ACHN (cell line): ENCODE measurements at regions not wholly inside any gene's neighbourhood (a gene's known extent, or its start where the extent isn't known, plus 50 kb on each side); places are given as distances from the start of the nearest gene placed in this dataset.
"Not testable (repeated sequence)": the region's sequence is repeated elsewhere in the genome, so short reads cannot be mapped to it uniquely, and the experiment has no call there.

ENCODE experiments used
- DNase-seq: peaks from one replicate; pipeline ENCODE4 v3.0.0-alpha.2; 2015
- in situ Hi-C: cut with HindIII; loops from 2 replicates; pipeline ENCODE4 v1.10.0; 2017; ENCODE audit warnings: low sequenced_read_pairs, low pct_ligation_motif_present, low pct_unique_long_range_greater_than_20kb

DNA sequence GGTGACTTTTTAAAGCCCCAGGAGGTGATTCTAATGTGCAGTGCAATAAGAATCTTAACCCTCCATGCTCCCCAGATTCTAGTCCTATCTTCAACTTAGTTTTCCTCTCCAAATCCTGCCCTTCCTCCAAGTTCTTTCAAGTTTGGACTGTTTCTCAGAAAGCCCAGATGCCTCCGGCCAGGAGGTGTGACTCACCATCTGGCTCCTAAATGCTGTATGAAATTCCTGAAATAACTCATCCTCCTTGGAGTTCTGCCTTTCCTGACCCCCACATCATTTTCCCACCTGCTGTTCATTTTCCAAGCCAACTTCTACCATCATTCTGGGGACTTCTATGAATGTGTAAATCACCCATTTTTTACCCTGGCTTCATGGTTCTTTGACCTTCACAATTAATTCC lies 118.2 kb upstream of the NOL4 start:
- in situ Hi-C loops = no loop called here
- peak; percentile 13 for DNase-seq

DNA sequence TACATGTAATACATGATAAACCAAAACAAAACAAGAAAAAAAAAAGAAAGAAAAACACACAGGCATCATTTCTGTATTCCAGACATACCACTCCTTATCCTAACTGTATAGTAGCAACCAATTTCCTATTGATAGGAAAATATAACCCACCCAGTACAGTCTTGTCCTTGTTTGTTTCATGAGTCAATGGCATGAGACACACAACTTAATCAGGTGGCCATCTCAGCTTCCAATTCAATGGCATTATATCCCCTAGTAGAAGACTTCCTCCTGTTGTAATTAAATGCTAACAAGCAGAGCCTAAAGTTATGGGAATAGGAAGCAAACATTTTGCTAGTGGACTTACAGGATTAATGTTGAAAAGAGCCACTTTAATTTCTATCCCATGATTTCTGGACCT lies 121.0 kb upstream of the NOL4 start:
- DNase-seq = no peak
- in situ Hi-C loops = no loop called here

DNA sequence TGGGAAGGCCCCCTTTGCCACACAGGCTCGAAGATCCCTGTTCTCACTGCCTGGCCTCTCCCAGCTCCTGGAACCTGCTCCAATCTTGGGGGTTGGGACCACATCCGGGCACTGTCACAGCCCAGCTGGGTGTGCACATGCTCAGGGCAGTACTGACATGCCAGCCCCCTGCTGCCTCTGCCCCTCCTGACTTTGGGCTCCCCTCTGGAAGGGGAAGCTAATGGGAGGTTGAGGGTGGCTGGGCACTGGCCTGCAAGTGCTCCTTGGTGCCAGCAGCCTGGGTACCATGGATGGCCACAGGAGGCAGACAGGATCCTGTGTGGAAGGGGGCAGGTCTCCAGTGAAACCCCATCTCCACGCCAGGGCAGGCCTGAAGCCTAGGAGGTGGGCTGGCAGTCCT lies 126.1 kb upstream of the NOL4 start:
- in situ Hi-C loops = no loop called here
- no peak for DNase-seq

DNA sequence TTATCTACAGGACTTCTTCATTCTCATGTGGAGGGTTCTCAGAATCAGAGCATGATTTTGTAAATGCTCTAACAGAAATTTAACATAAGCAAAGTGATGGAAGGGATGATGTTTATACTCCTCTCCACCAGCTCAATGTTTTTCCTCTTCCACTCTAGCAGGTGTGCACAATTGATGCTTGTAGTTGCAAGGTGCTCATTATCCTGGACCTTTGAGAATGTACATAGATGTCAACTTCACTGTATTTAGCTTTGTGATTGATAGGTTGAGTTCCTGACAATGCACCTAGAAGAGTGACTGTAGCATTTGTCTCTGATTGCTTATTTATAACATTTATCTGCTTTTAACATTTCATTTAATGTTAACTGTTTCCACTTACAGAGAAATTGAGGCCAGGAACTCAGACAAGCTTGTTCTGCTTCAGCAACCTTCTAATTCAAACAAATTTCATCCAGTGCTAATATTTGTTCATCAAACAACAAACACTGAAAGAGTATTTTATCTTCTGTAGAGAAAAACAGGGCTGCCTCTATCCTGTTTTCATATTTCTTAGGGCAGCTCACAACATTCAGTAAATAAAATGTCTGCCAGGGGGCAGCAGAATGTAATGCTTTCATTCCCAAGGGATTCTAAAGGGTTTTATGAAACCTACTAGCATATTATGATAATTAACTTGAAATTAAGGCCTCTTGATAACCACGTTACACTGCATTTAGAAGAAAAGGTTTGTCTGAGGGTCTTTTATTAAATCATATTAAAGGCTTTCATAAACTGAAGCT lies 127.9 kb upstream of the NOL4 start:
- in situ Hi-C loops = no loop called here
- no peak for DNase-seq

DNA sequence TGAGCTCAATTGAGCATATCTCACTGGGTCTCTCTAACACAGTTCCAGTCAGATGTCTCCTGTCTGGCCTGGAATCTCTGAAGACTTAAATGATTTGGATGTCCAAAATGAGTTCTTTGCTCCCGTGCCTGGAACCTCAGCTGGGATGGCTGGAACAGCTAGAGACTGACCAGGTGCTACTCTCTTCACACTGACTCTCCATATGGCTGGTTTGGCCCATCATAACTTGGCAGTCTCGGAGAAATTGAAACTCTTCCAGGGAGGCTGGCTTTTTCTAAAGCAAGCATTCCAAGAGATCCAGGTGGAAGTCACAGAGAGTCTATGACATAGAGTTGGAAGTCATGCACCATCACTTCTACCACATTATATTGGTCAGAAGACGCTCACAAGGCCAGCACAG lies 129.6 kb upstream of the NOL4 start:
- in situ Hi-C loops = no loop called here
- no peak for DNase-seq

DNA sequence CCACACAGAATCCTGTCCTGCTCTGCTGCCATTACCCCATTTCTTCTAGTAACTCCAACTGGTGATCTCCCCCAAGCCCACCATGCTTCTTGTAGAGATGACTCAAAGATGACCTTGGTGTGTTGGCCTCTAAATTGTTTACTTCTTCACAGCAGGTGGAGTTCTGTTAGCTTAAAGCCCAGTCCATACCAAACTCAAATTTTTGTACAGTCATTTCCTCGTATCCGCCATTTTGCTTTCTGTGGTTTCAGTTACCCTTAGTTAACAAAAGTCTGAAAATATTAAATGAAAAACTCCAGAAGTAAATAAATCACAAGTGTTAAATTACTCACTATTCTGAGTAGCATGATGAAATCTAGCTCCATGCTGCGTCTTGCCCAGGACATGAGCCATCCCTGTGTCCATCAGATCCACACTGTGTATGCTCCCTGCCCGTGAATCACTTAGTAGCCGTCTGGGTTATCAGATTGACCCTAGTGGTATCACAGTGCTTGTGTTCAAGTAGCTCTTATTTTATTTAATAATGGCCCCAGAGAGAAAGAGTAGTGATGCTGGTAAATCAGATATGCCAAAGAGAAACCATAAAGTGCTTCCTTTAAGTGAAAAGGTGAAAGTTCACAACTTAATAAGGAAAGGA lies 133.3 kb upstream of the NOL4 start:
- in situ Hi-C loops = no loop called here
- DNase-seq = no peak

DNA sequence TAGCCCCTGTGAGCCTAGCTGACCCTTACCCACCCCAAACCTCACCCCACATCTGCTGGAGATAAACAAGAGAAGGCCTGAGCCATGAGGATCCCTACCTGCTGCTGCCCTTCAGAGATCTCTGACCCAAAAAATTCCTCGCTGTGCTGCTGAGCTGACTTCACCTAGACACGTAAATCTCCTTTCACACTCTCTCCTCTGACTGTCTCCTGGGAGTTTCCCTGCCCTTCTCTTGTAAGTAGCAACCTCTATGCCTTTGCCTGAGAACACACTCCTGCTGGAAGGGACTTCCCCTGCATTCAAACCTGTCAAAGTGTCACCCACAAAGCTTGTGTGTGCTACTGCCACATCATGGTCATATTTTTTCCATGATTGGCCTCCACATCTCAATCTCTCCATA lies 134.2 kb upstream of the NOL4 start:
- in situ Hi-C loops = no loop called here
- no peak for DNase-seq

DNA sequence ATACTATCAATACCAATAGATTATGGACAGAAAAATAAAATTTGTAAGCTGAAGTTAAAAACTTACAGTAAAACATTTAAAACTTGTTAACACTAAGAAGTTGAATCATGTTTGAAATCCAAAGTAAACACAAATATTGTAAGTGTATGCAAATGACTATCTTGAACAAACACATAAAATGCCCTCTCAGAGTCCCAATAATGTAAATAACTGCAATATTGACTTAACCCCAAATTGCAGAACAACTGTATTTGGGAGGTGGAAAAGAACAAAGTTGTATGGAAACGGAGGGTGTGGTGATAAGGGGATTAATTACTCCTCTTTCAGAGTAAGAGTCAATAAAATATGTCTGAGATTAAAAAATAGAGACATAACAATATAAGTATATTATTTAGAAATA lies 140.0 kb upstream of the NOL4 start:
- no peak for DNase-seq
- in situ Hi-C loops = no loop called here

DNA sequence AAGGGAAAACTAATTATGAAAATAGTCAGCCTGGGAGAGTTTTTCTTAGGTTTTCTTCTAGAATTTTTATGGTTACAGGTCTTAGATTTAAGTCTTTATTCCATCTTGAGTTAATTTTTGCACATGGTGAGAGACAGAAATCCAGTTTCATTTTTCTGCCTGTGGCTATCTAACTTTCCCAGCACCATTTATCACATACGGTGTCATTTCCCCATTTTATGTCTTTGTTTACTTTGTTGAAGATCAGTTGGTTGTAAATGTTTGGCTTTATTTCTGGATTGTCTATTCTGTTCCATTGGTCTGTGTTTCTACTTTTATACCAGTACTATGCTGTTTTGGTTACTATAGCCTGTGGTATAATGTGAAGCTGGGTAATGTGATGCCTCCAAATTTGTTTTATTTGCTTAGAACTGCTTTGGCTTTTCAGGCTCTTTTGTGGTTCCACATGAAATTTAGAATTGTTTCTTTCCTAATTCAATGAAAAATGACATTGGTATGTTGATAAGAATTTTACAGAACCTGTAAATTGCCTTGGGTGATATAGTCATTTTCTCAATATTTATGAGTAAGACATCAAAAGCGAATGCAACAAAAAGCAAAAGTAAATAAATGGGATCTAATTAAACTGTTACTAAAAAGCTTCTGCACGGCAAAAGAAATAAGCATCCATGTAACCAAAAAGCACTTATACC lies 146.1 kb upstream of the NOL4 start:
- no peak for DNase-seq
- in situ Hi-C loops = no loop called here

DNA sequence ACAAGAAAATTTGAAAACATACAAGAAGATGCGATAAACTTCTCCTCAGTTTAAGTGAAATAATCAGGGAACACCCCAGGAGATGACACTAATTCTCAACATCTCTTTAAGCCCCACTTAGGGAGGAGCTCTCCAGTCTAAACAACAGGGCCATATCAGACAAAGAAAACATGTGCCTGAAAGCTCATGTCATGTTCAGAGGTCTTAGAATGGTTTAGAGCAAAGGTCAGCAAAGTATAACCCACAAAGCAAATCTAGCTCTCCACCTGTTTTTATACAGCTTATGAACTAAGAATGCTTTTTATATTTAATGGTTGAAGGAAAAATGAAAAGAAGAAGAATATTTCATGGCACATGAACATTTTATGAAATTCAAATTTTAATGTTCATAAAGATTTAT lies 155.6 kb upstream of the NOL4 start:
- in situ Hi-C loops = no loop called here

DNA sequence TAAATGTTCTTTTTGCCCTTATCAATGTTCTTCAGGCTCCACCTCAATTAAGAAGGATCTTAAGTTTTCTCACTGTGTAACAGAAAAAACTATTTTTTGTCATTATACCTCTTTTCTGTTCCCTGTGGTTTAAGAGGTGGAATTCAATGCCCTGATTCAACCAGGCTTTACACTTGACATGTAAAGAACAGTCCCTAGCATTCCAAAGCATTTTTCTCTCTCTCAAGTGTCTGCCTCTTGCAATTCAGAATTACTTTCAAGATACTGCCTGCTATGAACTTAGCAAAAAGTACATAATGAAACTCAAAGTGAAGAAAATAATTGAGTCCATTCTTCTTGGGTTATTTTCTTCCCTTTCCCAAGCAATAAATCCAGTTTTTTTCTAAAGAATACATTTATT lies 160.6 kb upstream of the NOL4 start:
- in situ Hi-C loops = no loop called here
- no peak for DNase-seq

More for the DNA sequence above, 155.6 kb upstream of the NOL4 start:
- DNase-seq = no peak

DNA sequence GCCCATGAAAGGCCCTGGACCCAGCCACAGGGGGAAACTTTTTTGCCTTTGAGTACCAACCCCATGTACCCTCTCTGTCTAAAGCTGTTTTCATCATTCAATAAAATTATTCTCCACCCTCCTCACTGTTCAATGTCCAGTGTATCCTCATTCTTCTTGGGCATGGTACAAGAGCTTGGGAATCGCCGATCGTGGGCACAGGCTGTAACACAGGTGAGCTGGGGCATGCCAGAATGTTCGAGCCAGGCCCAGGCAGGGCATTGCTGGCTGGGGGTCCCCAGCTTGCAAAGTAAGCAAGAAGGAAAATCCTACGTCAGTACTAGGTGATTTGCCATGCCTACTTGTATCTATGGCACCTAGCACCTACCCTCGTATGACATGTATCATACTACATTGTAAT lies 162.1 kb upstream of the NOL4 start:
- in situ Hi-C loops = no loop called here

DNA sequence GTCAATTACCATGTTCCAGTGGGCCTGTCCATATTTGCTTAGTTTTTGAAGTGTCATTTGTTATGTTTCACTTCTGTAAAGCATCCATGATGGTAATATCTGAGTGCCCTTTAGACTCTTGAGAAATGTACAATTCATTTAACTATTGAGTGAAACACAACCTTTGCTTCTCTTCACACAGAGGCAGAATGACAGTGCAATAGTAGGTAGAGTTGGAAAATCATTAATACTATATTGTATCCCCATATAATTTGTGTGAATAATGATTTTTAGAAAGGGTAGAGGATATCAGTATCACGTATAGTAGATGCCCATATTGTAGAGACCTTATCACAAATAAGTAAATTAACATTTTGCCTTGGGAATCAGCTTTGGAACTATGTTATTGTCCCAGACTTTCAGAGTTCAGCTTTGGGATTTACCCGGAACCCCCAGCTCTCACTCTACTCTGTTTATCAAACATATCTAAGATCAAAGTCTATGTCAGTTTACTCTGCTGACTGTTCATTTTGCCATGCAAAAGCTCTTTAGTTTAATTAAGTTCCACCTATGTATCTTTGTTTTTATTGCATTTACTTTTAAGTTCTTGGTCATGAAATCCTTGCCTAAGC lies 172.7 kb upstream of the NOL4 start:
- in situ Hi-C loops = no loop called here
- no peak for DNase-seq

More for the DNA sequence above, 162.1 kb upstream of the NOL4 start:
- DNase-seq = no peak

DNA sequence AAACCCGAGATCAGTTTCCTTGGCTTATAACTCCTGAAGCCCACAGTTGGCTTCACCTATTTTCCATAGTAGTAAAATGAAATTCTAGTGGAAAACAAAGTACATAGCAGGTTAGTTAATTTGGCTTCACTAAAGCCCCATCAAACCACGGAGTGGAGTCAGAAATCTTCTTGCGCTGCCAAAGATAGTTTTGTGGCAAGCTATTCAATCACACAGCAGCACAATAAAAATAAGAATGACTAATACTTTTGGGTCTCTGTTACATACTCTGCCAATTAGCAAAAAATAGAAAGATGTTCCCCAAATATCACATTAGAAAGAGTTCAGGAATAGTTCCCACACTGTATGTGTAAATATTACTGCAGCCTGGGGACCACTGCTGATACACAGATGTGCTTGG lies 175.2 kb upstream of the NOL4 start:
- DNase-seq = no peak
- in situ Hi-C loops = no loop called here

DNA sequence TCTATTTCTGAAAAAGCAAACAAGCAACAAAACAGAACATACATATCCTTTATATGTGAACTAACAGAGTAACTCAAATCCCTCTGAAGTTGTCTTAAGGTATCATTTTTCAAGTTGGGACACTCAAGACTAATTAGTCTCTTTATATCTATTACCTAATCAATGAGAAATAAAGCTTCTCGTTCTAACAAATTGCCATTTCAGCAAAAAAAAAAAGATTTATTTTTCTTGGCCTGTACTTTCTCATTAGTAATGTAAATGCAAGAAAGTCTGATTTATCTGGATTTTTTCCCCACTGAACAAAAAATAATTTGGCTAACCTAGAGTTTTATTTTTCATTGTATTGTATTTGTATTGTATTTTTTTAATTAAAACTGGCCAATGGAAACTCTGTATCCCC lies 176.1 kb upstream of the NOL4 start:
- in situ Hi-C loops = no loop called here
- no peak for DNase-seq

DNA sequence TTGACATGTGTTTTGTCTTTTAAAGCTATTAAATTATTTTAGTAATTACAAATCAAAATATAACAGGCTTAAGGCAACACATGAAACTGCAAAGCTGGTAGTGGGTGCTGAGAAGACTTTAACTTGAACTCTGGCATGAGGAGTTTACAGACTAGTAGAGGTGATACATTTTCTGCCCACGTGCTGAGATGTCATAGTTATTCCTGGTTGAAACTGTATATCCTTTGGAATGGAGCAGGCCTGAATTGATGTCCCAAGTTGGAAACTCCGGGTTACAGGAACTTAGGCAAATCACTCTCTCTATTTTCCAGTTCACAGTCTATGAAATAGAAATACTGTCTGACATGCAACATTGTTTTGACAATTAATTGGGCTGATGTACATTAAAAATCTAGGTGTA lies 177.1 kb upstream of the NOL4 start:
- in situ Hi-C loops = no loop called here
- DNase-seq = no peak

DNA sequence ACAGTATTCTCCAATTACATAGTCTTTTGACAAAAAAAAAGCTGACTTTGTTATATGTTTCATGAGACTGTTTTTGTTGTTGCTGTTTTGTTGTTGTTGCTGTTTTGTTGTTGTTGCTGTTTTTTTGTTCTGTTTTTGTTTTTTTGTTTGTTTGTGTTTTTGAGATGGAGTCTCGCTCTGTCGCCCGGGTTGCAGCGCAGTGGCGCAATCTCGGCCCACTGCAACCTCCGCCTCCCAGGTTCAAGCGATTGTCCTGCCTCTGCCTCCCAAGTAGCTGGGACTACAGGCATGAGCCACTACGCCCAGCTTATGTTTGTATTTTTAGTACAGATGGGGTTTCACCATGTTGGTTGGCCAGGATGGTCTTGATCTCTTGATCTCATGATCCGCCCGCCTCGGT lies 182.8 kb upstream of the NOL4 start:
- DNase-seq, in situ Hi-C loops: not testable (repeated sequence)

DNA sequence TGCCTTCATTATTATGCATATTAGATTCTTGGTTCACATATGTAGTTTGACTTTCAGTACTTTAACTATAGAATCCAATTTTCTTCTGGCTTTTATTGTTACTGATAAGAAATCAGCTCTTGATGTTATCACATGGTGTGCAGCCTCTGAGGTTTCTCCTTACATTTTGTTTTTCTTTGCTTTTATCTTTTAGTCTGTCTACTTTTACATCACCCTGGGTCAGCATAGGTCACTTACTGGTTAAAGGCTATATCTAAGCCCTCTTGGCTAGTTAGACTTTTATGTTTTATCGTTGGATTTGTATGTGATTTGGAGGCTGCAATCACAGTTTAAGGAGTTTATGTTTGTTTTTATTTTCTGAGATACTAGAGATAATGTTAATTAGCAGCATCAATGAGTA lies 187.2 kb upstream of the NOL4 start:
- in situ Hi-C loops = no loop called here
- DNase-seq = no peak

DNA sequence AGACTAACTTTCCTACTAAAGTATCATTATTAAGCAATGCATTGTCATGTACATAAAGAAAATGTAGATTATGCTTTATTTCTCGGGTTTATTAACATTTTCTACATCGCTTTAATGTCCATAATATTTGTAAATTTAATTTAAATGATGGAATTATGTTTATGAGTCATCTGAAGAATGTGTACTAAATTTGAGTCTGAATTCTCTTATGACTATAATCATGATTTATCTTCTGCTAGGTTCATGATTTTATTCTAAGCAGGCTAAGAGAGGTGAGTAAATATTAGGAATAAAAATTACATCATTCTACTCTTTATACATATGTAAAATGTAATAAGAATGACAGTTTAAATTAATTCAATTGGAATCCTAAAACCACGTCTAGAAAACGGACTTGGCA lies 206.3 kb upstream of the NOL4 start:
- DNase-seq = no peak
- in situ Hi-C loops = no loop called here
